ENCODE measurements at regions not wholly inside any gene's neighbourhood (a gene's known extent, or its start where the extent isn't known, plus 50 kb on each side); places are given as distances from the start of the nearest gene placed in this dataset.

- no peaks in the 10 kb centered on the region for H3K27me3 ChIP-seq (ENCODE audit: insufficient read depth, low read depth, low read length)
- no peak overlapping the region for H3K4me2 ChIP-seq (ENCODE audit: low read length)
- no peak overlapping the region for H3K27ac ChIP-seq (ENCODE audit: low read length)
- H3K9me2 ChIP-seq (ENCODE audit: insufficient read depth, low read length) = no peaks in the 10 kb centered on the region
- no peaks in the 10 kb centered on the region for H3K79me2 ChIP-seq (replicated peaks; ENCODE audit: insufficient read depth, low read length)
- H3K4me3 ChIP-seq (ENCODE audit: low read length) = no peak overlapping the region
- H3K9ac ChIP-seq (ENCODE audit: low read length) = no peak overlapping the region
- no peak for TF ChIP-seq MXI1 (conservative IDR thresholded peaks at IDR 0.05; ENCODE audit: poor library complexity, severe bottlenecking)
- no peak for TF ChIP-seq TAF1 (IDR thresholded peaks at IDR 0.05; ENCODE audit: low read depth)
- TF ChIP-seq EZH2 (IDR thresholded peaks at IDR 0.05; ENCODE audit: borderline replicate concordance, insufficient read depth, low read length, poor library complexity, severe bottlenecking) = no peak
- TF ChIP-seq RAD21 (conservative IDR thresholded peaks at IDR 0.05) = no peak
- no peak for TF ChIP-seq CTCF (IDR thresholded peaks at IDR 0.05; ENCODE audit: poor library complexity, severe bottlenecking)
- no peak for TF ChIP-seq EP300 (conservative IDR thresholded peaks at IDR 0.05; ENCODE audit: poor library complexity, severe bottlenecking)
- no peak for TF ChIP-seq REST (IDR thresholded peaks at IDR 0.05; ENCODE audit: borderline replicate concordance)
- TF ChIP-seq POLR2AphosphoS5 (IDR thresholded peaks at IDR 0.05) = no peak
- TF ChIP-seq SMC3 (conservative IDR thresholded peaks at IDR 0.05; ENCODE audit: poor library complexity) = no peak
- no peaks in the 10 kb centered on the region for H3F3A ChIP-seq (ENCODE audit: insufficient read depth, low read length, poor library complexity, severe bottlenecking)
- H3K36me3 ChIP-seq (ENCODE audit: insufficient read depth, low read length) = no peaks in the 10 kb centered on the region
- no peaks in the 10 kb centered on the region for H4K20me1 ChIP-seq (ENCODE audit: insufficient read depth)
- H2AFZ ChIP-seq (ENCODE audit: low read depth, low read length) = no peak overlapping the region
- no peaks in the 10 kb centered on the region for H3K9me3 ChIP-seq (ENCODE audit: low read length)
These were observed 253.2 kb upstream of the SMIM30 start for GRCh38 chr7:113371416-113372043.

- TF ChIP-seq EZH2 (IDR thresholded peaks at IDR 0.05; ENCODE audit: borderline replicate concordance, insufficient read depth, low read length, poor library complexity, severe bottlenecking) (no peak), MXI1 (conservative IDR thresholded peaks at IDR 0.05; ENCODE audit: poor library complexity, severe bottlenecking) (no peak), TAF1 (IDR thresholded peaks at IDR 0.05; ENCODE audit: low read depth) (no peak), REST (IDR thresholded peaks at IDR 0.05; ENCODE audit: borderline replicate concordance) (no peak), RAD21 (conservative IDR thresholded peaks at IDR 0.05) (no peak), SMC3 (conservative IDR thresholded peaks at IDR 0.05; ENCODE audit: poor library complexity) (no peak), EP300 (conservative IDR thresholded peaks at IDR 0.05; ENCODE audit: poor library complexity, severe bottlenecking) (no peak), CTCF (IDR thresholded peaks at IDR 0.05; ENCODE audit: poor library complexity, severe bottlenecking) (no peak), POLR2AphosphoS5 (IDR thresholded peaks at IDR 0.05) (no peak)
- Histone ChIP-seq H4K20me1 (ENCODE audit: insufficient read depth) (no peaks in the 10 kb centered on the region), H2AFZ (ENCODE audit: low read depth, low read length) (no peak overlapping the region), H3F3A (ENCODE audit: insufficient read depth, low read length, poor library complexity, severe bottlenecking) (no peaks in the 10 kb centered on the region), H3K27me3 (ENCODE audit: insufficient read depth, low read depth, low read length) (no peaks in the 10 kb centered on the region), H3K4me3 (ENCODE audit: low read length) (no peak overlapping the region), H3K9ac (ENCODE audit: low read length) (no peak overlapping the region), H3K9me3 (ENCODE audit: low read length) (no peaks in the 10 kb centered on the region), H3K9me2 (ENCODE audit: insufficient read depth, low read length) (no peaks in the 10 kb centered on the region), H3K79me2 (replicated peaks; ENCODE audit: insufficient read depth, low read length) (no peaks in the 10 kb centered on the region), H3K36me3 (ENCODE audit: insufficient read depth, low read length) (no peaks in the 10 kb centered on the region), H3K4me2 (ENCODE audit: low read length) (no peak overlapping the region), H3K27ac (ENCODE audit: low read length) (no peak overlapping the region)
These were observed 252.6 kb upstream of the SMIM30 start for GRCh38 chr7:113370910-113371309.
